GM23338 (cell line): ENCODE measurements at regions not wholly inside any gene's neighbourhood (a gene's known extent, or its start where the extent isn't known, plus 50 kb on each side); places are given as distances from the start of the nearest gene placed in this dataset.

ENCODE experiments used
- ATAC-seq: fragments of 200-7000 bp; cut with Tn5 transposase; 3 replicates; pipeline ENCODE4 v1.9.1; 2020
- DNase-seq: peaks from one replicate; pipeline ENCODE4 v3.0.0-alpha.2; 2015; ENCODE audit warnings: low spot score
- H2AFZ ChIP-seq: fragments of 200-600 bp; sonication (generic); 2 replicates; pipeline ENCODE4 v1.8.0; 2016; ENCODE audit warnings: antibody characterized with exemption, mild to moderate bottlenecking, moderate library complexity
- H3F3A ChIP-seq: fragments of 200-600 bp; sonication (generic); replicated peaks from 2 replicates; pipeline ENCODE4 v1.8.0; 2017; ENCODE audit warnings: antibody characterized with exemption, mixed run types, low read depth
- H3K27ac ChIP-seq: fragments of 200-600 bp; sonication (generic); 2 replicates; pipeline ENCODE4 v1.6.1; 2016; ENCODE audit warnings: low read depth
- H3K27me3 ChIP-seq: fragments of 200-600 bp; sonication (generic); 2 replicates; pipeline ENCODE4 v1.8.0; 2016; ENCODE audit warnings: mild to moderate bottlenecking, mixed run types, moderate library complexity; ENCODE audit not compliant: insufficient read depth
- H3K36me3 ChIP-seq: fragments of 200-600 bp; sonication (generic); 2 replicates; pipeline ENCODE4 v1.8.0; 2016; ENCODE audit warnings: mild to moderate bottlenecking; ENCODE audit not compliant: insufficient read depth
- H3K4me1 ChIP-seq: fragments of 200-600 bp; sonication (generic); 2 replicates; pipeline ENCODE4 v1.8.0; 2016; ENCODE audit warnings: mild to moderate bottlenecking, moderate library complexity; ENCODE audit not compliant: insufficient read depth
- H3K4me2 ChIP-seq: fragments of 200-600 bp; sonication (generic); 2 replicates; pipeline ENCODE4 v1.7.1; 2017; ENCODE audit warnings: mixed run types
- H3K4me3 ChIP-seq: fragments of 200-600 bp; sonication (generic); 2 replicates; pipeline ENCODE4 v1.6.1; 2016; ENCODE audit warnings: mixed run types
- H3K79me2 ChIP-seq: fragments of 200-600 bp; sonication (generic); replicated peaks from 2 replicates; pipeline ENCODE4 v1.8.0; 2017; ENCODE audit warnings: mild to moderate bottlenecking; ENCODE audit not compliant: insufficient read depth
- H3K9me2 ChIP-seq: fragments of 200-600 bp; sonication (generic); 2 replicates; pipeline ENCODE4 v1.8.0; 2017; ENCODE audit not compliant: insufficient read depth
- H4K20me1 ChIP-seq: fragments of 200-600 bp; sonication (generic); replicated peaks from 2 replicates; pipeline ENCODE4 v1.8.0; 2017; ENCODE audit warnings: mild to moderate bottlenecking; ENCODE audit not compliant: insufficient read depth
- H3K27ac Mint-ChIP-seq: 2 replicates; pipeline ENCODE4 v1.8.0; 2020; ENCODE audit warnings: inconsistent platforms, mild to moderate bottlenecking, moderate library complexity, mixed read lengths
- H3K27me3 Mint-ChIP-seq: 3 replicates; pipeline ENCODE4 v1.8.0; 2022; ENCODE audit warnings: low read depth, mild to moderate bottlenecking, moderate library complexity, mixed read lengths, inconsistent platforms; ENCODE audit not compliant: insufficient read depth, poor library complexity
- H3K36me3 Mint-ChIP-seq: 3 replicates; pipeline ENCODE4 v1.8.0; 2021; ENCODE audit warnings: low read depth, mild to moderate bottlenecking, inconsistent platforms, moderate library complexity, mixed read lengths
- H3K4me1 Mint-ChIP-seq: 3 replicates; pipeline ENCODE4 v1.8.0; 2020; ENCODE audit warnings: mild to moderate bottlenecking, inconsistent platforms, mixed read lengths
- H3K4me3 Mint-ChIP-seq: 3 replicates; pipeline ENCODE4 v1.8.0; 2021; ENCODE audit warnings: moderate library complexity, mild to moderate bottlenecking, inconsistent platforms, mixed read lengths
- H3K9me3 Mint-ChIP-seq: 3 replicates; pipeline ENCODE4 v1.8.0; 2020; ENCODE audit warnings: moderate library complexity, mild to moderate bottlenecking, inconsistent platforms, mixed read lengths
- CREB1 ChIP-seq: fragments of 250-450 bp; sonication (Bioruptor Pico); IDR thresholded peaks from 2 replicates; pipeline ENCODE4 v1.5.0; 2020; ENCODE audit warnings: low read depth, mild to moderate bottlenecking, moderate library complexity
- EZH2 ChIP-seq: fragments of 200-600 bp; sonication (generic); IDR thresholded peaks from one replicate; pipeline ENCODE4 v1.8.0; 2017; ENCODE audit warnings: antibody characterized with exemption, mild to moderate bottlenecking, low read depth; ENCODE audit not compliant: unreplicated experiment
- JUNB ChIP-seq: IDR thresholded peaks from one replicate; pipeline ENCODE4 v1.6.1; 2016; ENCODE audit warnings: antibody characterized with exemption; ENCODE audit not compliant: unreplicated experiment
- NANOG ChIP-seq: IDR thresholded peaks from 2 replicates; pipeline ENCODE4 v1.6.1; 2016; ENCODE audit warnings: antibody characterized with exemption, borderline replicate concordance
- POLR2AphosphoS5 ChIP-seq: IDR thresholded peaks from 2 replicates; pipeline ENCODE4 v1.6.1; 2016; ENCODE audit warnings: antibody characterized with exemption, low read depth
- STAT1 ChIP-seq: IDR thresholded peaks from one replicate; pipeline ENCODE4 v1.6.1; 2016; ENCODE audit warnings: antibody characterized with exemption; ENCODE audit not compliant: unreplicated experiment
- ZNF114 ChIP-seq: fragments of 250-450 bp; sonication (Bioruptor Pico); IDR thresholded peaks from 2 replicates; pipeline ENCODE4 v1.5.0; 2020; ENCODE audit warnings: mild to moderate bottlenecking, moderate library complexity
- ZNF331 ChIP-seq: fragments of 250-450 bp; sonication (Bioruptor Pico); IDR thresholded peaks from 2 replicates; pipeline ENCODE4 v1.5.0; 2020; ENCODE audit warnings: low read depth, mild to moderate bottlenecking, moderate library complexity
- TF ChIP-seq, protein P1 (sequence below): fragments of 250-450 bp; sonication (Bioruptor Pico); IDR thresholded peaks from 2 replicates; pipeline ENCODE4 v1.5.0; 2020; ENCODE audit warnings: mild to moderate bottlenecking, moderate library complexity

DNA sequence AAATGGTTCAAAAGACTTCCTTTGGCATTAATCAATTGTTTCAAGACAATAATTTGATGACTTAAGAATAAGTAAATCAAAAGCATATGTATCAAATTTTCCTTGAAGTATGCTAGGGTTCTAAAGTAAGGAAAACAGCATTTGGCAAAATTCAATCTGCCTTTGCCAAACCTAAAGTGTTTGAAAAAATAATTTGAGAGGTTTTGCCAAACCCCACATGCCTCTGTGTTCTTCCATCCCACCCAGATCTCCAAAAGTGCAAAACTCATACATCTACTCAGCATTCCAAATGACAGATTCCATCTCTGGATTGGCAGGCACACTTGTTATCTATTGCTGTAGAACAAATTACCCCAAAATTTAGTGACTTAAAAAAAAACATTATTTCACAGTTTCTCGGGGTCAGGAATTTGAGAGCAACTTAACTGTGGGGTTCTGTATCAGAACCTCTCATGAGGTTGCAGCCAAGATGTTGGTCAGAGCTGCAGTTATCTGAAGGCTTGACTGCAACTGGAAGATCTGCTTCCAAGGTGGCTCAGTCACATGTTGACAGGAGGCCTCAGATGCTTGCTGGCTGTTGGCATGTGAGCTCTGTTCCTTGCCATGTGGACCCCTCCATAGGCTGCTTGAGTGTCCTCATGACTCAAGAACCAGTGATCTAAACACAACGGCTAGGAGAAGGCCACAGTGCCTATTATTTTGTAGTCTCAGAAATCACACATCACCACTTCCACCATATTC is 100.6 kb upstream of the ARHGAP42 start:
- Histone ChIP-seq H3K4me2 (no peak overlapping the region), H3K4me1 (no peaks in the 10 kb centered on the region), H4K20me1 (no peaks in the 10 kb centered on the region), H3F3A (no peaks in the 10 kb centered on the region), H2AFZ (no peak overlapping the region), H3K4me3 (no peak overlapping the region), H3K27ac (no peak overlapping the region), H3K79me2 (no peaks in the 10 kb centered on the region), H3K9me2 (peaks cover 12% of the 10 kb centered on the region; the same call in 1 of the 2 replicates), H3K27me3 (no peaks in the 10 kb centered on the region), H3K36me3 (no peaks in the 10 kb centered on the region)
- Mint-ChIP-seq H3K36me3 (no peaks in the 10 kb centered on the region), H3K27ac (no peak overlapping the region), H3K27me3 (peaks cover 2% of the 10 kb centered on the region), H3K4me1 (peaks cover 6% of the 10 kb centered on the region; the same call in 2 of the 3 replicates), H3K4me3 (no peak overlapping the region), H3K9me3 (no peaks in the 10 kb centered on the region)
- TF ChIP-seq CREB1 (CRISPR knock-in tag) = no peak
- no peak for TF ChIP-seq ZNF331 (CRISPR knock-in tag)
- no peak for TF ChIP-seq EZH2
- TF ChIP-seq, protein P1, sequence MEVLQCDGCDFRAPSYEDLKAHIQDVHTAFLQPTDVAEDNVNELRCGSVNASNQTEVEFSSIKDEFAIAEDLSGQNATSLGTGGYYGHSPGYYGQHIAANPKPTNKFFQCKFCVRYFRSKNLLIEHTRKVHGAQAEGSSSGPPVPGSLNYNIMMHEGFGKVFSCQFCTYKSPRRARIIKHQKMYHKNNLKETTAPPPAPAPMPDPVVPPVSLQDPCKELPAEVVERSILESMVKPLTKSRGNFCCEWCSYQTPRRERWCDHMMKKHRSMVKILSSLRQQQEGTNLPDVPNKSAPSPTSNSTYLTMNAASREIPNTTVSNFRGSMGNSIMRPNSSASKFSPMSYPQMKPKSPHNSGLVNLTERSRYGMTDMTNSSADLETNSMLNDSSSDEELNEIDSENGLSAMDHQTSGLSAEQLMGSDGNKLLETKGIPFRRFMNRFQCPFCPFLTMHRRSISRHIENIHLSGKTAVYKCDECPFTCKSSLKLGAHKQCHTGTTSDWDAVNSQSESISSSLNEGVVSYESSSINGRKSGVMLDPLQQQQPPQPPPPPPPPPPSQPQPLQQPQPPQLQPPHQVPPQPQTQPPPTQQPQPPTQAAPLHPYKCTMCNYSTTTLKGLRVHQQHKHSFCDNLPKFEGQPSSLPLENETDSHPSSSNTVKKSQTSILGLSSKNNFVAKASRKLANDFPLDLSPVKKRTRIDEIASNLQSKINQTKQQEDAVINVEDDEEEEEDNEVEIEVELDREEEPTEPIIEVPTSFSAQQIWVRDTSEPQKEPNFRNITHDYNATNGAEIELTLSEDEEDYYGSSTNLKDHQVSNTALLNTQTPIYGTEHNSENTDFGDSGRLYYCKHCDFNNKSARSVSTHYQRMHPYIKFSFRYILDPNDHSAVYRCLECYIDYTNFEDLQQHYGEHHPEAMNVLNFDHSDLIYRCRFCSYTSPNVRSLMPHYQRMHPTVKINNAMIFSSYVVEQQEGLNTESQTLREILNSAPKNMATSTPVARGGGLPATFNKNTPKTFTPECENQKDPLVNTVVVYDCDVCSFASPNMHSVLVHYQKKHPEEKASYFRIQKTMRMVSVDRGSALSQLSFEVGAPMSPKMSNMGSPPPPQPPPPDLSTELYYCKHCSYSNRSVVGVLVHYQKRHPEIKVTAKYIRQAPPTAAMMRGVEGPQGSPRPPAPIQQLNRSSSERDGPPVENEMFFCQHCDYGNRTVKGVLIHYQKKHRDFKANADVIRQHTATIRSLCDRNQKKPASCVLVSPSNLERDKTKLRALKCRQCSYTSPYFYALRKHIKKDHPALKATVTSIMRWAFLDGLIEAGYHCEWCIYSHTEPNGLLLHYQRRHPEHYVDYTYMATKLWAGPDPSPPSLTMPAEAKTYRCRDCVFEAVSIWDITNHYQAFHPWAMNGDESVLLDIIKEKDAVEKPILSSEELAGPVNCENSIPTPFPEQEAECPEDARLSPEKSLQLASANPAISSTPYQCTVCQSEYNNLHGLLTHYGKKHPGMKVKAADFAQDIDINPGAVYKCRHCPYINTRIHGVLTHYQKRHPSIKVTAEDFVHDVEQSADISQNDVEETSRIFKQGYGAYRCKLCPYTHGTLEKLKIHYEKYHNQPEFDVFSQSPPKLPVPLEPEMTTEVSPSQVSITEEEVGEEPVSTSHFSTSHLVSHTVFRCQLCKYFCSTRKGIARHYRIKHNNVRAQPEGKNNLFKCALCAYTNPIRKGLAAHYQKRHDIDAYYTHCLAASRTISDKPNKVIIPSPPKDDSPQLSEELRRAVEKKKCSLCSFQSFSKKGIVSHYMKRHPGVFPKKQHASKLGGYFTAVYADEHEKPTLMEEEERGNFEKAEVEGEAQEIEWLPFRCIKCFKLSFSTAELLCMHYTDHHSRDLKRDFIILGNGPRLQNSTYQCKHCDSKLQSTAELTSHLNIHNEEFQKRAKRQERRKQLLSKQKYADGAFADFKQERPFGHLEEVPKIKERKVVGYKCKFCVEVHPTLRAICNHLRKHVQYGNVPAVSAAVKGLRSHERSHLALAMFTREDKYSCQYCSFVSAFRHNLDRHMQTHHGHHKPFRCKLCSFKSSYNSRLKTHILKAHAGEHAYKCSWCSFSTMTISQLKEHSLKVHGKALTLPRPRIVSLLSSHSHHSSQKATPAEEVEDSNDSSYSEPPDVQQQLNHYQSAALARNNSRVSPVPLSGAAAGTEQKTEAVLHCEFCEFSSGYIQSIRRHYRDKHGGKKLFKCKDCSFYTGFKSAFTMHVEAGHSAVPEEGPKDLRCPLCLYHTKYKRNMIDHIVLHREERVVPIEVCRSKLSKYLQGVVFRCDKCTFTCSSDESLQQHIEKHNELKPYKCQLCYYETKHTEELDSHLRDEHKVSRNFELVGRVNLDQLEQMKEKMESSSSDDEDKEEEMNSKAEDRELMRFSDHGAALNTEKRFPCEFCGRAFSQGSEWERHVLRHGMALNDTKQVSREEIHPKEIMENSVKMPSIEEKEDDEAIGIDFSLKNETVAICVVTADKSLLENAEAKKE = no peak
- DNase-seq = no peak
- ATAC-seq = no peak

DNA sequence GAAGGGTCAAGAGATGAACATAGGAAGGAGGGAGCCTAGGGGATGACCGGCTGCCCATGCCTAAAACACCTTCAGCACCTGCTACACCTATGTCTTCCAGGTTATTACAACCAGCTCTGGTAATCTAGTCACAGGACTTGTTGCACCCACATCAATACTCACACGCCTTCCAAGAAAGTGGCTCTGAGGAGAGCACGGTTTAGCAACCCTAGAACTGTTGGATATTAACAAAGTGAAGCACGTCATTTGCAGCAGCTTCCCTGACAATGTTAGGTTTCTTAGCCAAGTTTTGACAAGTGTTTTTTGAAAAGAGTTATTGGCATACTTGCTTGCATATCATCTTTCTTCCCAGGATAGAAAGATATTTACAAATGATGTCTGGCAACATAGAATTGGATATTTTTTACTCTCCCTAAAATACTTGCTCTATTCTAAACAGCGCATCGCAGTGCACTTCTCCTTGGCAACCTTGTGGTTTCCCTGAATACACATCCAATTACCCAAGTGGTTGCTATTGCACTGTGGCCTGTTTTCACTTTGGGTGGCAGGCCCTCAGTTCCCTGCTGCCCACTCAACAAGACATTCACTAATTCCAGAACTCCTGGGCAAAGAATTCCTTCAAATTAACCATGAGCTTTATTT is 94.3 kb upstream of the ARHGAP42 start:
- H4K20me1 ChIP-seq = no peaks in the 10 kb centered on the region
- ATAC-seq (no peak), DNase-seq (no peak)
- no peaks in the 10 kb centered on the region for H3K27me3 ChIP-seq
- H3K27me3 Mint-ChIP-seq = peaks cover 2% of the 10 kb centered on the region
- H3F3A ChIP-seq = no peaks in the 10 kb centered on the region
- no peak overlapping the region for H3K27ac ChIP-seq
- H3K4me3 Mint-ChIP-seq = no peak overlapping the region
- no peak overlapping the region; the same call in 1 of the 2 replicates for H2AFZ ChIP-seq
- H3K4me3 ChIP-seq = no peak overlapping the region
- no peaks in the 10 kb centered on the region for H3K79me2 ChIP-seq
- H3K4me2 ChIP-seq = no peak overlapping the region
- H3K4me1 ChIP-seq = no peaks in the 10 kb centered on the region
- H3K9me2 ChIP-seq = peaks cover 3% of the 10 kb centered on the region
- no peaks in the 10 kb centered on the region for H3K9me3 Mint-ChIP-seq
- H3K36me3 ChIP-seq = no peaks in the 10 kb centered on the region
- no peak overlapping the region for H3K27ac Mint-ChIP-seq
- no peaks in the 10 kb centered on the region for H3K4me1 Mint-ChIP-seq
- no peaks in the 10 kb centered on the region for H3K36me3 Mint-ChIP-seq
- TF ChIP-seq JUNB (no peak), POLR2AphosphoS5 (no peak), NANOG (no peak), ZNF114 (CRISPR knock-in tag) (no peak), STAT1 (no peak)
